Omental fat pad (tissue), 3 donors: ENCODE measurements at regions not wholly inside any gene's neighbourhood (a gene's known extent, or its start where the extent isn't known, plus 50 kb on each side); places are given as distances from the start of the nearest gene placed in this dataset.

Experiments
- ATAC-seq: fragments of 150-250 bp; one replicate; pipeline ENCODE4 v1.9.1; 2016; ENCODE audit warnings: mild to moderate bottlenecking, moderate library complexity; ENCODE audit not compliant: low FRiP score
- DNase-seq: peaks from one replicate; pipeline ENCODE4 v3.0.0-alpha.2; 2019; ENCODE audit warnings: low spot score
- TF ChIP-seq, protein P1 (sequence below), 3 donors: fragments of 450-650 bp; IDR thresholded peaks; one replicate each; pipeline ENCODE4 v1.5.1; 2016 to 2017; ENCODE audit warnings: antibody characterized with exemption in 3 of 3, mild to moderate bottlenecking in 3 of 3, moderate library complexity in 2 of 3

- TF ChIP-seq, protein P1, sequence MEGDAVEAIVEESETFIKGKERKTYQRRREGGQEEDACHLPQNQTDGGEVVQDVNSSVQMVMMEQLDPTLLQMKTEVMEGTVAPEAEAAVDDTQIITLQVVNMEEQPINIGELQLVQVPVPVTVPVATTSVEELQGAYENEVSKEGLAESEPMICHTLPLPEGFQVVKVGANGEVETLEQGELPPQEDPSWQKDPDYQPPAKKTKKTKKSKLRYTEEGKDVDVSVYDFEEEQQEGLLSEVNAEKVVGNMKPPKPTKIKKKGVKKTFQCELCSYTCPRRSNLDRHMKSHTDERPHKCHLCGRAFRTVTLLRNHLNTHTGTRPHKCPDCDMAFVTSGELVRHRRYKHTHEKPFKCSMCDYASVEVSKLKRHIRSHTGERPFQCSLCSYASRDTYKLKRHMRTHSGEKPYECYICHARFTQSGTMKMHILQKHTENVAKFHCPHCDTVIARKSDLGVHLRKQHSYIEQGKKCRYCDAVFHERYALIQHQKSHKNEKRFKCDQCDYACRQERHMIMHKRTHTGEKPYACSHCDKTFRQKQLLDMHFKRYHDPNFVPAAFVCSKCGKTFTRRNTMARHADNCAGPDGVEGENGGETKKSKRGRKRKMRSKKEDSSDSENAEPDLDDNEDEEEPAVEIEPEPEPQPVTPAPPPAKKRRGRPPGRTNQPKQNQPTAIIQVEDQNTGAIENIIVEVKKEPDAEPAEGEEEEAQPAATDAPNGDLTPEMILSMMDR (IDR thresholded peaks at IDR 0.05), result no peak
- DNase-seq (no peak), ATAC-seq (no peak)
These were observed 153.3 kb downstream of the ESM1 start for GRCh38 chr5:54832045-54832444.

DNA sequence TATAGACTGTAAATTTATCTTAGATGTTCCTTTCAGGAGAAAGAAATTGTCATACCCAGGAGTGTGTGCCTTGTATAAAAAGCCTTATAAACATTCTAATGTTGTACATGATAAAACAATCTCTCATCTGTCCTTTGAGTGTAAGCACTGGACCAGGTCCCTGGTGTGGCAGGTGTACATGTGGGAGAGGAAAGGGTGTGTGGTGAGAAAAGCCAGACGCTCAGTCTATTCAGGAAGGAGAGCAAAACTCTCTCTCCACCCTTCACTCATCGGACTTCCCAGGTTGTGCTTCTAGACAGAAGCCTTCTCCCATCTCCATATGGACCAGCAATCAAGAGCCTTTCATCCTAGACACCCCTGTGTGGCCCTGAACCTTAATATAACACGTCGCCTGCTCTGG, 154.2 kb downstream of the ESM1 start:
- TF ChIP-seq, protein P1 (IDR thresholded peaks at IDR 0.05), result no peak
- no peak for ATAC-seq
- DNase-seq, result no peak

GRCh38 chr5:54829676-54830535, 155.5 kb downstream of the ESM1 start:
- TF ChIP-seq, protein P1 (IDR thresholded peaks at IDR 0.05), result no peak
- no peak for ATAC-seq
- no peak for DNase-seq

- no peak for DNase-seq
- TF ChIP-seq, protein P1 (IDR thresholded peaks at IDR 0.05), result no peak
- no peak for ATAC-seq
These were observed 156.3 kb downstream of the ESM1 start for GRCh38 chr5:54829102-54829501.

GRCh38 chr5:54828151-54828550, 157.2 kb downstream of the ESM1 start:
- TF ChIP-seq, protein P1 (IDR thresholded peaks at IDR 0.05), result no peak
- ATAC-seq (no peak), DNase-seq (no peak)

DNA sequence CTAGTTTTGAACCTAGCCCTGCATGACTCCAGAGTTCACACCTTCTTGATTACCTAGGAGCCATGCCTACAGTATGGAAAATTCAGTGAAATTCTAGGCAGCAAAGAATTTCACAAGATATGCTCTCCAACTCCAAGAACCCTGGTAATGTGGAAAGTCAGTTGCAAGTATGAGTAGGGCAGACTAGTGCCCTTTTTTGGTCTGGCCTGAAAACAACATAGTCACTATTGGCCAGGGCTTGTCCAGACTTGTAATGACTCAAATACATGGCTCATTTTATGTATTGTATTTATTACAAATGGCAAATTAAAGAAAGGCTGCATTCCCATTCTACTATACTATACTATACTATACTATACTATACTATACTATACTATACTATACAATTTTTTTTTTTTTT, 160.4 kb downstream of the ESM1 start:
- TF ChIP-seq, protein P1 (IDR thresholded peaks at IDR 0.05), result no peak
- DNase-seq, result no peak
- ATAC-seq, result no peak

GRCh38 chr5:54823006-54823405, 162.4 kb downstream of the ESM1 start:
- TF ChIP-seq, protein P1 (IDR thresholded peaks at IDR 0.05), result no peak
- DNase-seq, result no peak
- ATAC-seq, result no peak
